ENCODE measurements at regions not wholly inside any gene's neighbourhood (a gene's known extent, or its start where the extent isn't known, plus 50 kb on each side); places are given as distances from the start of the nearest gene placed in this dataset.

- no peak for DNase-seq (ENCODE audit: low read depth in 1 of 2, low spot score in 2 of 2)
- WGBS, 2 experiments (ENCODE audit: extremely low coverage in 1 of 2, insufficient coverage in 1 of 2, insufficient read length in 1 of 2, insufficient replicate concordance in 2 of 2, low coverage in 1 of 2, low lambda C conversion rate in 2 of 2, missing lambda C conversion rate in 1 of 2), result 80% methylated on average over 7 of the region's 7 CpGs; no CpG with 5 or more reads in 1 of the 2 experiments
- Histone ChIP-seq H2AK5ac (ENCODE audit: low read depth, low read length) (no peak overlapping the region), H3K79me1 (ENCODE audit: low read depth, low read length) (no peaks in the 10 kb centered on the region), H2BK15ac (ENCODE audit: low read length) (no peak overlapping the region), H3K36me3 (ENCODE audit: control insufficient read depth in 2 of 4, insufficient read depth in 4 of 4, low read length in 3 of 4) (no peaks in the 10 kb centered on the region), H2BK120ac (replicated peaks; ENCODE audit: low read depth, low read length) (no peak overlapping the region), H4K20me1 (replicated peaks in 1 of 2; ENCODE audit: control insufficient read depth in 1 of 2, insufficient read depth in 2 of 2, low read length in 2 of 2) (no peaks in the 10 kb centered on the region), H2BK12ac (ENCODE audit: low read depth, low read length) (no peak overlapping the region), H3K4ac (replicated peaks; ENCODE audit: insufficient read length, low read depth, low read length) (no peak overlapping the region), H2BK20ac (ENCODE audit: low read length) (no peak overlapping the region), H3K79me2 (ENCODE audit: control insufficient read depth in 1 of 2, insufficient read depth in 2 of 2, low read length in 2 of 2) (no peaks in the 10 kb centered on the region), H3K4me2 (ENCODE audit: insufficient read depth in 1 of 2, low read depth in 2 of 2, low read length in 2 of 2) (no peak overlapping the region), H4K91ac (replicated peaks; ENCODE audit: insufficient read length, low read length) (no peak overlapping the region), H4K5ac (ENCODE audit: insufficient read length, low read depth, low read length) (no peak overlapping the region), H3K9ac (replicated peaks in 1 of 4; ENCODE audit: extremely low read depth in 1 of 4, low read depth in 3 of 4, low read length in 3 of 4) (no peak overlapping the region), H3K23me2 (ENCODE audit: low read depth, low read length) (no peaks in the 10 kb centered on the region), H3K4me3 (ENCODE audit: extremely low read depth in 1 of 4, insufficient read depth in 2 of 4, low read depth in 3 of 4, low read length in 4 of 4) (no peak overlapping the region), H3K27ac (ENCODE audit: low read depth, low read length) (no peak overlapping the region), H2AFZ (ENCODE audit: low read length) (no peak overlapping the region), H3K27me3 (replicated peaks in 1 of 4; ENCODE audit: control insufficient read depth in 3 of 4, extremely low read depth in 1 of 4, insufficient read depth in 3 of 4, low read length in 3 of 4) (no peaks in the 10 kb centered on the region), H3K14ac (ENCODE audit: insufficient read length) (no peak overlapping the region), H3K56ac (replicated peaks; ENCODE audit: insufficient read length, low read depth, low read length) (no peak overlapping the region), H3K4me1 (replicated peaks in 1 of 4; ENCODE audit: control insufficient read depth in 3 of 4, insufficient read depth in 4 of 4, low read length in 3 of 4) (peaks cover 0 to 11% (median 2%) of the 10 kb centered on the region in 4 experiments; a peak in 3 of 7 replicates), H3K23ac (ENCODE audit: insufficient read length) (no peak overlapping the region), H3K9me3 (ENCODE audit: insufficient read depth in 2 of 2, low read depth in 1 of 2, low read length in 1 of 2) (no peaks in the 10 kb centered on the region), H4K8ac (ENCODE audit: extremely low read depth, insufficient read depth, low read length) (no peak overlapping the region), H2BK5ac (ENCODE audit: low read depth, low read length) (no peak overlapping the region), H3K18ac (ENCODE audit: extremely low read depth, low read length) (no peak overlapping the region)
- POLR2A ChIA-PET (ENCODE audit: partially characterized antibody), result no interaction called here
- FAIRE-seq, result no peak
- CTCF ChIA-PET (ENCODE audit: partially characterized antibody), result interaction anchor here (1.3 kb wide), 1 partner anchor 120 kb away, joined by 4 read pairs; no protein-coding TSS in a partner anchor
- no peak for TF ChIP-seq EZH2 (IDR thresholded peaks at IDR 0.05; ENCODE audit: low read depth, low read length, severe bottlenecking)
- no peak for TF ChIP-seq CEBPB (IDR thresholded peaks at IDR 0.05; ENCODE audit: low read depth, low read length)
- no peak for TF ChIP-seq CHD1 (IDR thresholded peaks at IDR 0.05; ENCODE audit: low read depth, low read length)
These were observed 1280.1 kb downstream of the TYW1 start for GRCh38 chr7:68276725-68277124.

Measured in H1 (cell line).